Testis (tissue), 2 donors: ENCODE measurements at regions not wholly inside any gene's neighbourhood (a gene's known extent, or its start where the extent isn't known, plus 50 kb on each side); places are given as distances from the start of the nearest gene placed in this dataset.

Experiments used
- POLR2A ChIP-seq: fragments of 450-650 bp; IDR thresholded peaks from one replicate; pipeline ENCODE4 v1.6.1; 2017; ENCODE audit warnings: antibody characterized with exemption, mild to moderate bottlenecking, moderate library complexity
- TF ChIP-seq, protein P1 (sequence below), 3 experiments: fragments of 450-650 bp in 2 of 3; fragments of 200-600 bp in 1 of 3; sonication (generic) in 1 of 3; IDR thresholded peaks; one replicate each; pipeline ENCODE4 v1.5.1; 2016 to 2019; ENCODE audit warnings: antibody characterized with exemption in 3 of 3, mild to moderate bottlenecking in 2 of 3, moderate library complexity in 1 of 3

DNA sequence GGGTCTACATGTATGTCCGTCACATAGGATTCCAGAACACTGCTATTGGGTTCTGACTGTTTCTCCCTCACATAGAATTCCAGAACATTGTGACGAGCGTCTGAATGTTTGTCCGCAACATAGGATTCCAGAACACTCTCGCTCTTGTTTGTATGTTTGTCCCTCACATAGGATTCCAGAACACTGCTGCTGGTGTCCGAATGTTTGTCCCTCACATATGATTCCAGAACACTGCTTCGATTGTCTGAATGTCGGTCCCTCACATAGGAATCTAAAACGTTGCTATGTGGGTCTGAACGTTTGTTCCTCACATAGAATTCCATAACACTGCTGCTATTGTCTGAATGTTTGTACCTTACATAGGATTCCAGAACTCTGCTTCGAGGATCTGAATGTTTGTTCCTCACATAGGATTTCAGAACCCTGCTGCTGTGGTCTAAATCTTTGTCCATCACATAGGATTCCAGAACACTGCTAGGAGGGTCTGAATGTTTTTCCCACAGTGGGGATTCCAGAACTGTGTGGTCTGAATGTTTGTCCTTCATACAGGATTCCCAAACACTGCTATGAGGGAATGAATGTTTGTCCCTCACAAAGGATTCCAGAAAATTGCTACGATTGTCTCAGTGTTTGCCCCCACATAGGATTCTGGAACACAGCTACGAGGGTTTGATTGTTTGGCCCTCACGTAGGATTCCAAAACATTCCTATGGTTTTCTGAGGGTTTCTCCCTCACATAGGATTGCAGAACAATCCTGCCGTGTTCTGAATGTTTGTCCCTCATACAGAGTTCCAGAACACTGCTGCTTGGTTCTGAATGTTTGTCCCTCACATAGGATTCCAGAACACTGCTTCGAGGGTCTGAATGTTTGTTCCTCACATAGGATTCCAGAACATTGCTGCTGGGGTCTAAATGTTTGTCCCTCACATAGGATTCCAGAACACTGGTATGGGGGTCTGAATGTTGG, 220.5 kb downstream of the FOXD4L6 start:
- TF ChIP-seq, protein P1, sequence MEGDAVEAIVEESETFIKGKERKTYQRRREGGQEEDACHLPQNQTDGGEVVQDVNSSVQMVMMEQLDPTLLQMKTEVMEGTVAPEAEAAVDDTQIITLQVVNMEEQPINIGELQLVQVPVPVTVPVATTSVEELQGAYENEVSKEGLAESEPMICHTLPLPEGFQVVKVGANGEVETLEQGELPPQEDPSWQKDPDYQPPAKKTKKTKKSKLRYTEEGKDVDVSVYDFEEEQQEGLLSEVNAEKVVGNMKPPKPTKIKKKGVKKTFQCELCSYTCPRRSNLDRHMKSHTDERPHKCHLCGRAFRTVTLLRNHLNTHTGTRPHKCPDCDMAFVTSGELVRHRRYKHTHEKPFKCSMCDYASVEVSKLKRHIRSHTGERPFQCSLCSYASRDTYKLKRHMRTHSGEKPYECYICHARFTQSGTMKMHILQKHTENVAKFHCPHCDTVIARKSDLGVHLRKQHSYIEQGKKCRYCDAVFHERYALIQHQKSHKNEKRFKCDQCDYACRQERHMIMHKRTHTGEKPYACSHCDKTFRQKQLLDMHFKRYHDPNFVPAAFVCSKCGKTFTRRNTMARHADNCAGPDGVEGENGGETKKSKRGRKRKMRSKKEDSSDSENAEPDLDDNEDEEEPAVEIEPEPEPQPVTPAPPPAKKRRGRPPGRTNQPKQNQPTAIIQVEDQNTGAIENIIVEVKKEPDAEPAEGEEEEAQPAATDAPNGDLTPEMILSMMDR (IDR thresholded peaks at IDR 0.05): no peak
- no peak for TF ChIP-seq POLR2A
